SU-DHL-6 (cell line): ENCODE measurements at regions not wholly inside any gene's neighbourhood (a gene's known extent, or its start where the extent isn't known, plus 50 kb on each side); places are given as distances from the start of the nearest gene placed in this dataset.

Experiments
- H2AFZ ChIP-seq: fragments of 200-600 bp; sonication (generic); 2 replicates; pipeline ENCODE4 v1.6.1; 2014; ENCODE audit warnings: low read depth, mild to moderate bottlenecking, moderate library complexity, mixed read lengths, antibody characterized with exemption, low read length; ENCODE audit not compliant: severe bottlenecking
- H3F3A ChIP-seq: fragments of 200-600 bp; shearing (Covaris generic); 2 replicates; pipeline ENCODE4 v1.6.0; 2016; ENCODE audit warnings: antibody characterized with exemption, mild to moderate bottlenecking; ENCODE audit not compliant: insufficient read depth
- H3K27ac ChIP-seq: fragments of 200-600 bp; sonication (generic); 2 replicates; pipeline ENCODE4 v1.5.1; 2016; ENCODE audit warnings: low read depth, mild to moderate bottlenecking, low read length, moderate library complexity, mixed read lengths
- H3K27me3 ChIP-seq: fragments of 200-600 bp; sonication (generic), shearing (Covaris generic); 2 replicates; pipeline ENCODE4 v1.6.0; 2014; ENCODE audit warnings: mild to moderate bottlenecking, low read length
- H3K36me3 ChIP-seq: fragments of 200-600 bp; sonication (generic); 2 replicates; pipeline ENCODE4 v1.6.1; 2014; ENCODE audit warnings: mild to moderate bottlenecking, low read length, mixed read lengths
- H3K4me2 ChIP-seq: fragments of 300-600, 200-600 bp; shearing (Covaris generic), sonication (generic); 2 replicates; pipeline ENCODE4 v1.6.0; 2014; ENCODE audit warnings: low read length, low read depth, mild to moderate bottlenecking; ENCODE audit not compliant: poor library complexity, severe bottlenecking
- H3K4me3 ChIP-seq: fragments of 200-600 bp; sonication (generic); 2 replicates; pipeline ENCODE4 v1.5.1; 2014; ENCODE audit warnings: antibody characterized with exemption, low read length, mild to moderate bottlenecking, mixed read lengths; ENCODE audit not compliant: insufficient read depth, poor library complexity, severe bottlenecking
- H3K79me2 ChIP-seq: fragments of 200-600 bp; sonication (generic); 2 replicates; pipeline ENCODE4 v1.6.1; 2014; ENCODE audit warnings: mild to moderate bottlenecking, low read length, moderate library complexity; ENCODE audit not compliant: insufficient read depth
- H3K9ac ChIP-seq: fragments of 200-600 bp; sonication (generic); 2 replicates; pipeline ENCODE4 v1.7.0; 2014; ENCODE audit warnings: mild to moderate bottlenecking, low read length
- H3K9me2 ChIP-seq: fragments of 200-600 bp; sonication (generic); replicated peaks from 2 replicates; pipeline ENCODE4 v1.6.1; 2014; ENCODE audit warnings: low read length; ENCODE audit not compliant: insufficient read depth
- H3K9me3 ChIP-seq: fragments of 200-600 bp; sonication (generic); 2 replicates; pipeline ENCODE4 v1.6.1; 2014; ENCODE audit warnings: low read length, mixed read lengths; ENCODE audit not compliant: insufficient read depth
- H4K20me1 ChIP-seq: fragments of 200-600 bp; sonication (generic); 2 replicates; pipeline ENCODE4 v1.6.1; 2014; ENCODE audit warnings: low read depth, mild to moderate bottlenecking, antibody characterized with exemption, low read length, moderate library complexity, mixed read lengths
- EZH2phosphoT487 ChIP-seq: fragments of 200-600 bp; sonication (generic), shearing (Covaris generic); conservative IDR thresholded peaks from 2 replicates; pipeline ENCODE4 v1.6.1; 2018; ENCODE audit warnings: mild to moderate bottlenecking, antibody characterized with exemption, low read length, moderate library complexity, mixed read lengths
- TF ChIP-seq, protein P1 (sequence below): fragments of 200-600 bp; sonication (generic); IDR thresholded peaks from one replicate; pipeline ENCODE4 v1.5.1; 2017; ENCODE audit warnings: antibody characterized with exemption, mild to moderate bottlenecking, low read length, moderate library complexity; ENCODE audit not compliant: insufficient read depth, poor library complexity, severe bottlenecking

DNA sequence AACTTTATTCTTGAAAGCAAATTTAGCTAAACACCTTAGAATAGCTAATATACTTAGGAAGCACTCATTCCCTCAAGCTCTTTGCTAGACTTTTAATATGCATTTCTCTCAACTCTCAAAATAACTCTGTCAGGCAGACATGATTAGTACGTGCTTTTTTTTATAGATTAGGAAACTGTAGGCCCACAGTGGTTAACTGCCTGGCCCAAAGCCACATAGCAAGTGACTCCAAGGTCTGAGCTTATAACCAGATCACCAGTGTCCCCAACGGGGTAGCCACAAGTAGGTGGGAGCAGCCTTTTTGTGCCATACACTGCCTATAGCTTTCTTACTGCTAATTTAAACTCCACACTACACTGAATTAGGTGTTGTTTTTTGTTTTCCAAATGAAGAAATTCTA lies 576.8 kb downstream of the METTL4 start:
- TF ChIP-seq, protein P1, sequence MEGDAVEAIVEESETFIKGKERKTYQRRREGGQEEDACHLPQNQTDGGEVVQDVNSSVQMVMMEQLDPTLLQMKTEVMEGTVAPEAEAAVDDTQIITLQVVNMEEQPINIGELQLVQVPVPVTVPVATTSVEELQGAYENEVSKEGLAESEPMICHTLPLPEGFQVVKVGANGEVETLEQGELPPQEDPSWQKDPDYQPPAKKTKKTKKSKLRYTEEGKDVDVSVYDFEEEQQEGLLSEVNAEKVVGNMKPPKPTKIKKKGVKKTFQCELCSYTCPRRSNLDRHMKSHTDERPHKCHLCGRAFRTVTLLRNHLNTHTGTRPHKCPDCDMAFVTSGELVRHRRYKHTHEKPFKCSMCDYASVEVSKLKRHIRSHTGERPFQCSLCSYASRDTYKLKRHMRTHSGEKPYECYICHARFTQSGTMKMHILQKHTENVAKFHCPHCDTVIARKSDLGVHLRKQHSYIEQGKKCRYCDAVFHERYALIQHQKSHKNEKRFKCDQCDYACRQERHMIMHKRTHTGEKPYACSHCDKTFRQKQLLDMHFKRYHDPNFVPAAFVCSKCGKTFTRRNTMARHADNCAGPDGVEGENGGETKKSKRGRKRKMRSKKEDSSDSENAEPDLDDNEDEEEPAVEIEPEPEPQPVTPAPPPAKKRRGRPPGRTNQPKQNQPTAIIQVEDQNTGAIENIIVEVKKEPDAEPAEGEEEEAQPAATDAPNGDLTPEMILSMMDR, result no peak
- TF ChIP-seq EZH2phosphoT487, result no peak
- Histone ChIP-seq H3F3A (no peaks in the 10 kb centered on the region), H3K4me2 (no peak overlapping the region), H3K36me3 (no peaks in the 10 kb centered on the region), H3K9me2 (no peaks in the 10 kb centered on the region), H4K20me1 (no peaks in the 10 kb centered on the region), H3K27me3 (no peaks in the 10 kb centered on the region), H3K9me3 (no peaks in the 10 kb centered on the region), H3K4me3 (no peak overlapping the region), H3K27ac (no peak overlapping the region), H3K79me2 (no peaks in the 10 kb centered on the region), H2AFZ (no peak overlapping the region), H3K9ac (no peak overlapping the region)

DNA sequence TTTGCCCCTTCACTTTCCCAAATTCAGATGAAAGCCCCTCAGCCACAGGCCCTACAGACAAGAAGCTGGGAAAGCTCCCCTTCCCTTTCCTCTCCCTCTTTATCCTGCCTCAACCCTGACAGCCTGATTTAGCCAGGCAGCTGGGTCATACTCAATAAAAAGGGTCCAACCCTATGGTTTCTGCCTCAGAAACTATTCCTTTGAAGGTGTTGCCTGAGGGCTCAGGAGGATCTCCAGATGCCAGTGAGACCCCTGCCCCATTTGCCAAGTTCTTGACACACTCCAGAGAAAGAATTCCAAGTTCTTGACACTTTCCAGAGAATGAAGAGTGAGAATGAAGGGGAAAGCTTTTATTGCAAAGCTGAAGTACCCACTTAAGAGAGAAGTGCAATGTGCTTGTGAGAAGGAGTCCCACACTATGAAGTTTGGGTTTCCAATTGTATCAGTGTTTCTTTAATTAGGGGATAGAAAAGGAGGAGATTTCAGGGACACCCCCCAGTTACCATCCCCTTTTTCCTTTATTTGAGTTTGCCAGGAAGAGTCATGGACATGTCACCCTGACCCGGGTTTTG lies 576.2 kb downstream of the METTL4 start:
- Histone ChIP-seq H3K9ac (no peak overlapping the region), H3K36me3 (no peaks in the 10 kb centered on the region), H3K9me2 (no peaks in the 10 kb centered on the region), H2AFZ (no peak overlapping the region), H3F3A (no peaks in the 10 kb centered on the region), H3K4me2 (no peak overlapping the region), H3K27ac (no peak overlapping the region), H3K9me3 (no peaks in the 10 kb centered on the region), H3K4me3 (no peak overlapping the region), H4K20me1 (no peaks in the 10 kb centered on the region), H3K79me2 (no peaks in the 10 kb centered on the region), H3K27me3 (no peaks in the 10 kb centered on the region)
- TF ChIP-seq, protein P1, result no peak
- TF ChIP-seq EZH2phosphoT487, result no peak

DNA sequence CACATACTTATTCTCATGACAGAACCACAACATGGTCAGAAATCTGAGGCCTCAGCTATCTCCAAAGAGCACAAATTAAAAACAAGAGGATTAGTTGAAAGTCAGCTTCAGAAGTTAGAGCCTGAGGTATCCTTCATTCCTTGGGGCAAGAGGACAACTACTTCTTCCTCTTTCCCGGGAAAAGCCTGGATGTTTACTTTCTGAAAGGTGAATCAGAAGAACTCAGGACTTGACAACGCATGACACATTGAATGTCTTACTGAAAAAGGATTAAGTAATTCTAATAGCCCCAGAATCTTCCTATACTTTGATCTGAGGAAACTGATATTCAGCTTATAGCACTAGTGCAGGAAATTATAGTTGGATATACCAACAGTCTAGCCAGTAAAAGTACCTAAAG lies 573.2 kb downstream of the METTL4 start:
- H3K79me2 ChIP-seq, result no peaks in the 10 kb centered on the region
- no peaks in the 10 kb centered on the region for H3K9me2 ChIP-seq
- H3K27ac ChIP-seq, result no peak overlapping the region
- H3K4me3 ChIP-seq, result no peak overlapping the region
- H3K27me3 ChIP-seq, result no peaks in the 10 kb centered on the region
- no peak overlapping the region for H3K4me2 ChIP-seq
- H3K36me3 ChIP-seq, result no peaks in the 10 kb centered on the region
- no peaks in the 10 kb centered on the region for H3F3A ChIP-seq
- H2AFZ ChIP-seq, result no peak overlapping the region
- H4K20me1 ChIP-seq, result no peaks in the 10 kb centered on the region
- H3K9me3 ChIP-seq, result no peaks in the 10 kb centered on the region
- no peak overlapping the region for H3K9ac ChIP-seq
- no peak for TF ChIP-seq EZH2phosphoT487
- TF ChIP-seq, protein P1, result no peak
